ENCODE measurements at regions not wholly inside any gene's neighbourhood (a gene's known extent, or its start where the extent isn't known, plus 50 kb on each side); places are given as distances from the start of the nearest gene placed in this dataset.
A peak's percentile ranks its signal among the peaks of the same experiment; 100 is the strongest.
"Not testable (repeated sequence)": the region's sequence is repeated elsewhere in the genome, so short reads cannot be mapped to it uniquely, and the experiment has no call there.

GRCh38 chr6:90463359-90463758 is 123.5 kb downstream of the MAP3K7 start:
- ATAC-seq (peak; percentile 63), DNase-seq (peak; percentile 81)
- peak overlapping the region; percentile 88 for H3K27ac Mint-ChIP-seq
- H3K27me3 Mint-ChIP-seq: no peaks in the 10 kb centered on the region
- no peak overlapping the region for H3K4me3 Mint-ChIP-seq
- CTCF ChIA-PET: interaction anchor here (0.6 to 6.2 kb wide), 7 partner anchors 9 to 636 kb away, joined by 3 to 46 read pairs (median 4); no protein-coding TSS in a partner anchor
- H3K4me1 Mint-ChIP-seq: peaks cover 89% of the 10 kb centered on the region
- H3K36me3 Mint-ChIP-seq: peaks cover 27% of the 10 kb centered on the region
- no peaks in the 10 kb centered on the region for H3K9me3 Mint-ChIP-seq (ENCODE audit: low read depth)

DNA sequence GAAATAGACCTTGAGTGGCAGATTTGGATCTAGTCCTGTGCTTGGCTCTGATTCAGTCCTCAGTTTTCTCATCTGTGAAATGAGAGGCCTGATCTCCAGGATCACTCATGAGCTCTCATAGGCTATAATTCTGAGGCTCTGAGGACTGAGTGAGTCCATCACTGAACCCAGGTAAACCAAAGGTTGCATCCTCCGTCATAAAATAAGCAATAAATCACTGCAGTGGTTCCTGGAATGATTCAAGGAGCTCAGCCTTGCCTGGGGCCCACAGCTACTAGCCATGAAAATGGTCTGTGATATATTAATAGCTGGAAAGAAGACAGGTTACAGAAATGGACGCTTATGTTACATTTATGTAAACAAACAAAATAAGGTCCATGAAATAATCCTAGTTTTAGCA is 124.8 kb downstream of the MAP3K7 start:
- DNase-seq: no peak
- CTCF ChIA-PET: interaction anchor here (0.9 to 6.2 kb wide), 9 partner anchors 10 to 522 kb away, joined by 3 to 46 read pairs (median 4); no protein-coding TSS in a partner anchor
- peak overlapping the region; percentile 75 for H3K27ac Mint-ChIP-seq
- H3K4me3 Mint-ChIP-seq: no peak overlapping the region
- peaks cover 24% of the 10 kb centered on the region for H3K36me3 Mint-ChIP-seq
- ATAC-seq: no peak
- H3K27me3 Mint-ChIP-seq: no peaks in the 10 kb centered on the region
- H3K9me3 Mint-ChIP-seq (ENCODE audit: low read depth): no peaks in the 10 kb centered on the region
- peaks cover 93% of the 10 kb centered on the region for H3K4me1 Mint-ChIP-seq

DNA sequence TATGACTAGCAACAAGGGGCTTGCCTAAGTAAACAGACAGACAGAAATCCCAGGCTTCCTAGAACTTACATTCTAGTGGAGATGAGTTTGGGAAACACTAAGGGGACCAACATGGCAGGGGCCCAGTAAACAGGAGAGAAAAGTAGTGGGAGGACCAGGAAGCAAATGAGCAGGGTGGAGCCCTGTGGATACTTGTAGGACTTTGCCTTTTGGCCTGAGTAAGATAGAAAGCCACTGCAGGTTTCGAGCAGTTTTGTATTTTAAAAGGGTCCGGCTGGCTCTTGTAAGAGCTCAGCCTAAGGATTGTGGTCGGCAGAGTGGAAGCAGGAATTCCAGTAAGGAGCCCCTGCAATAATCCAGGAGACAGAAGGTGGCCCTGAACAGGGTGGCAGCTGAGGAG is 125.5 kb downstream of the MAP3K7 start:
- H3K27ac Mint-ChIP-seq: peak overlapping the region; percentile 75
- ATAC-seq (no peak), DNase-seq (no peak)
- H3K4me3 Mint-ChIP-seq: no peak overlapping the region
- peaks cover 20% of the 10 kb centered on the region for H3K36me3 Mint-ChIP-seq
- H3K9me3 Mint-ChIP-seq (ENCODE audit: low read depth): no peaks in the 10 kb centered on the region
- no peaks in the 10 kb centered on the region for H3K27me3 Mint-ChIP-seq
- CTCF ChIA-PET: interaction anchor here (0.9 to 6.2 kb wide), 11 partner anchors 11 to 521 kb away, joined by 3 to 46 read pairs (median 4); no protein-coding TSS in a partner anchor
- H3K4me1 Mint-ChIP-seq: peaks cover 90% of the 10 kb centered on the region

GRCh38 chr6:90460051-90460450 is 126.8 kb downstream of the MAP3K7 start:
- H3K27ac Mint-ChIP-seq: peak overlapping the region; percentile 93
- CTCF ChIA-PET: interaction anchor here (1.0 to 6.2 kb wide), 7 partner anchors 12 to 67 kb away, joined by 3 to 46 read pairs (median 5); no protein-coding TSS in a partner anchor
- ATAC-seq (no peak), DNase-seq (peak; percentile 63)
- peaks cover 77% of the 10 kb centered on the region for H3K4me1 Mint-ChIP-seq
- peaks cover 20% of the 10 kb centered on the region for H3K36me3 Mint-ChIP-seq
- no peak overlapping the region for H3K4me3 Mint-ChIP-seq
- no peaks in the 10 kb centered on the region for H3K27me3 Mint-ChIP-seq
- no peaks in the 10 kb centered on the region for H3K9me3 Mint-ChIP-seq (ENCODE audit: low read depth)

DNA sequence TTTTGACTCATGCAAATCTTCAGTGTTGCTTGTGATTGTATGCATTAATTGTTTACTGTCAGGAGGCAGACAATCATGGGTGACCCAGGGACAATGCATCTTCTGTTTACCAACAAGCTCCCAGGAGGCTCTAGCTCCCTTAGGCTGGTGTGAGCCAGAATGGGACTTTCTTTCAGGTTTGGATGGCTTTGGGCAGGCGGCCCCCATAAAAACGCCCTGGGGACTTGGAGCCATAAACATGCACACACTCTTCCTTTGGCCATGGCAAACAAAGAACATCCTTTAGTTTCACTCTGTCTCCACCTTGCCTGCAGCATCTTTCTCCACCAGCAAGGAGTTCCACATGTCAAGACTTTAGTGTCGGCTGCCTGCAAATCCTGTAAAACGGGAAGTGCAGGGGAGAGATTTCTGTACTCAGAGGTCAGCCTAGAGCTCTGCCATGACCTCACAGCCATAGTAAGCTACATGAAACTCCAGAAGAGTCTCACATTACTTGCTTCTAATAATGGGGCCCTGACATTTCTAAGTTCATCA is 127.6 kb downstream of the MAP3K7 start:
- CTCF ChIA-PET: interaction anchor here (1.0 to 6.2 kb wide), 7 partner anchors 13 to 76 kb away, joined by 3 to 46 read pairs (median 5); no protein-coding TSS in a partner anchor
- H3K9me3 Mint-ChIP-seq (ENCODE audit: low read depth): no peaks in the 10 kb centered on the region
- H3K27ac Mint-ChIP-seq: peak overlapping the region; percentile 93
- H3K36me3 Mint-ChIP-seq: peaks cover 22% of the 10 kb centered on the region
- no peak for DNase-seq
- no peak for ATAC-seq
- H3K4me3 Mint-ChIP-seq: peak overlapping the region; percentile 65
- H3K27me3 Mint-ChIP-seq: no peaks in the 10 kb centered on the region
- H3K4me1 Mint-ChIP-seq: peaks cover 77% of the 10 kb centered on the region

DNA sequence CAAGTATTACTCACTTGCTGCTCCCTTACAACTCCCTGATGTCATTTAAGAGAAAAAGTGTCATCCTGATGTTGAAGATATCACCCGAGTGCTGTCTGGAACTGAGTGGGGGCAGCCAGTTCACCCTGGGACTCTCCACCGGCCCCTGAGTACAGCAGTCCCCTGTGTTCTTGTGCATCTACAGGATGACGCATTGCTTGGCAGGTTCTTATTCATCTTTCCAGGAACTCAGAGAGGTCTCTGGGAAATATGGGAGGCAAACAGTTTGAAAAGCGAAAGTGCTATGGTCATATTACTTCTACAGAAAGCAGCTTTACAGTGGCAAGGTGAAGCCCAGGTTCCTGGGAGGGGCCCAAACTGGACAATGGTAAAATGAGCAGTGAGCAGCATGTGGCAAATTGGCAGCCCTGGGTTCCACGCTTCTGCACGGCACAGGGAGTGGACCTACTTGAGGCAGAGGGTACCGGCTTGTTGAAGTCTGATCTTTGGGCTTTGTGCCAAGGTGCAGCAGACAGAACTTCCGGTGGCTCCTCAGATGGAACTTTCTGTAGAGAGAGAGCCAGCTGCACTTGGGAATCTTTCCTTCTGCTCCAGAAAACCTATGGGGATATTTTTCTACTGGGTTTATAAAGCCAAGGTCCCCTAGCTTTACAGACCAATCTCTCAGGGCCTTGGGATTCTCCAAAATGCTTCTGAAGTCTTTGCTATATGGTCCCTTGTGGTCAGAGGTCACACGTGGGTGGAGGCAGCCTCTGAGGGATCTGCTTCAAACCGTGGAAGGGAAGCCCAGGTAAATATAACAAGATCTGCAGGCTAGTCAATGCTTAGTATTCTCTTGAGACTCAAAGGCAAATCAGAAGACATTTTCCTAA is 128.3 kb downstream of the MAP3K7 start:
- CTCF ChIA-PET: interaction anchor here (1.2 to 6.2 kb wide), 10 partner anchors 14 to 90 kb away, joined by 3 to 46 read pairs (median 6); no protein-coding TSS in a partner anchor
- Mint-ChIP-seq H3K9me3 (ENCODE audit: low read depth) (no peaks in the 10 kb centered on the region), H3K36me3 (peaks cover 22% of the 10 kb centered on the region), H3K4me1 (peaks cover 70% of the 10 kb centered on the region), H3K27me3 (no peaks in the 10 kb centered on the region), H3K4me3 (peak overlapping the region; percentile 65), H3K27ac (peak overlapping the region; percentile 93)
- DNase-seq: peak; percentile 91
- peak; percentile 91 for ATAC-seq

GRCh38 chr6:90457867-90458259 is 129.0 kb downstream of the MAP3K7 start:
- no peak for ATAC-seq
- Mint-ChIP-seq H3K27me3 (no peaks in the 10 kb centered on the region), H3K4me3 (peak overlapping the region; percentile 65), H3K9me3 (ENCODE audit: low read depth) (no peaks in the 10 kb centered on the region), H3K27ac (peak overlapping the region; percentile 93), H3K4me1 (peaks cover 63% of the 10 kb centered on the region), H3K36me3 (peaks cover 22% of the 10 kb centered on the region)
- DNase-seq: no peak
- CTCF ChIA-PET: interaction anchor here (0.8 to 6.2 kb wide), 12 partner anchors 14 to 90 kb away, joined by 3 to 46 read pairs (median 6); no protein-coding TSS in a partner anchor

DNA sequence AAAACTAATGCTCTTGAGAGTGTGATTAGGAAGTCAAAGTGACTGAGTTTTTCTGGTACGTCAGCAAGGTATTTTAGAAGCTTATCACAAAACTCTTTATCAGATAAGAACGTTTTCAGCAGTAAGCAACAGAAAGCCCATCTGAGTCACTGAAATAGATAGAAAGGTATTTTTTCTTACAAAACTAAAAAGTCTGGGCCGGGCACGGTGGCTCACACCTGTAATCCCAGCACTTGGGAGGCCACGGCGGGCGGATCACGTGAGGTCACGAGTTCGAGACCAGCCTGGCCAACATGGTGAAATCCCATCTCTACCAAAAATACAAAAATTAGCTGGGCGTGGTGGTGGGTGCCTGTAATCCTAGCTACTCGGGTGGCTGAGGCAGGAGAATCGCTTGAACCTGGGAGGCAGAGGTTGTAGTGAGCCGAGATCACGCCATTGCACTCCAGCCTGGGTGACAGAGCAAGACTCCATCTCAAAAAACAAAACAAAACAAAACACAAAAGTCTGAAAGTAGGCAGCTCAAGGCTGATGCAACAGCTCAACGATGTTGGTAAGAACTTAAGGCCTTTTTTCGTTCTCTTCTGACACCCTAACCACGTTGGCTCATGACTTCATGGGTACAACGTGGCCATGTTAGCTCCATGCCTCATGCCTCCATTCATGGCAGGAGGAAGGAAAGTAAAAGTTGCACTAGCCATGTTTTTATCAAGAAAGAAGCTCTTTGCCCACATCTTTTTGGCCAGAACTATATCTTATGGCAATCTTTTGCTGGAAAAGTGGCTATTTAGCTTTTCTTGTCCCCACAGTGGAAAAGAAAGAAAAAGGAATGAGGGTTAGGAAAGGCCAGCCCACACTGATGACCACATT is 129.6 kb downstream of the MAP3K7 start:
- H3K27me3 Mint-ChIP-seq; ATAC-seq; H3K9me3 Mint-ChIP-seq (ENCODE audit: low read depth): not testable (repeated sequence)
- CTCF ChIA-PET: interaction anchor here (0.8 to 3.4 kb wide), 15 partner anchors 13 to 89 kb away, joined by 3 to 20 read pairs (median 6); no protein-coding TSS in a partner anchor
- Mint-ChIP-seq H3K27ac (peak overlapping the region; percentile 93), H3K4me1 (peaks cover 58% of the 10 kb centered on the region), H3K4me3 (peak overlapping the region; percentile 65), H3K36me3 (peaks cover 19% of the 10 kb centered on the region)
- peak; percentile 75 for DNase-seq

DNA sequence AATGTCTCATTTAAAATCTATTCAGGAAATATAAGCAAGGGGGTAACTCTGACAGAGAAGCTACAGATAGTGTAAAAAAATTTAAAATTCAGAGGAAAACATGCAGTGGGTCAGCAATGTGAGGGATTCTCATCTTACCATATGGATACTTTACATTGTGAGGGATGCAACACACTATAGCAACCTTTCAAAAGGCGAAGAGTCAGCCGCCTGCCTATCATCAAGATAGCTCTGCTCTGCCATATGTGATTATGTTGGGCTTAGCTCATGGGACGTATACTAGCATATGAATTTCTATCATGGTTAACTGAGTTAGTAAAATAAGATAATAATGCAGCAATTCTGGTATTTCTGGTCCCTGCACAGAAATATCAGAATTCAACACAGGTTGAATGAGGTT is 130.9 kb downstream of the MAP3K7 start:
- peaks cover 3% of the 10 kb centered on the region for H3K9me3 Mint-ChIP-seq (ENCODE audit: low read depth)
- CTCF ChIA-PET: interaction anchor here (0.8 to 3.4 kb wide), 13 partner anchors 12 to 516 kb away, joined by 3 to 20 read pairs (median 6); no protein-coding TSS in a partner anchor

GRCh38 chr6:90454836-90455427 is 131.9 kb downstream of the MAP3K7 start:
- ATAC-seq (no peak), DNase-seq (no peak)
- Mint-ChIP-seq H3K27me3 (no peaks in the 10 kb centered on the region), H3K9me3 (ENCODE audit: low read depth) (peaks cover 3% of the 10 kb centered on the region), H3K27ac (no peak overlapping the region), H3K4me3 (no peak overlapping the region), H3K4me1 (peaks cover 38% of the 10 kb centered on the region), H3K36me3 (peaks cover 20% of the 10 kb centered on the region)
- CTCF ChIA-PET: interaction anchor here (2.4 to 2.9 kb wide), 3 partner anchors 16 to 49 kb away, joined by 6 to 20 read pairs (median 8); no protein-coding TSS in a partner anchor

More for the DNA sequence above, 130.9 kb downstream of the MAP3K7 start:
- Mint-ChIP-seq H3K36me3 (peaks cover 22% of the 10 kb centered on the region), H3K27me3 (no peaks in the 10 kb centered on the region), H3K4me3 (no peak overlapping the region), H3K4me1 (peaks cover 46% of the 10 kb centered on the region), H3K27ac (no peak overlapping the region)
- DNase-seq (no peak), ATAC-seq (no peak)

GRCh38 chr6:90450268-90450953 is 136.5 kb downstream of the MAP3K7 start:
- Mint-ChIP-seq H3K9me3 (ENCODE audit: low read depth) (peaks cover 3% of the 10 kb centered on the region), H3K27ac (no peak overlapping the region), H3K4me3 (no peak overlapping the region), H3K27me3 (no peaks in the 10 kb centered on the region), H3K4me1 (peaks cover 12% of the 10 kb centered on the region), H3K36me3 (peaks cover 20% of the 10 kb centered on the region)
- CTCF ChIA-PET: interaction anchor here (1.0 kb wide), 1 partner anchor 57 kb away, joined by 3 read pairs; no protein-coding TSS in a partner anchor
- no peak for ATAC-seq
- DNase-seq: no peak

DNA sequence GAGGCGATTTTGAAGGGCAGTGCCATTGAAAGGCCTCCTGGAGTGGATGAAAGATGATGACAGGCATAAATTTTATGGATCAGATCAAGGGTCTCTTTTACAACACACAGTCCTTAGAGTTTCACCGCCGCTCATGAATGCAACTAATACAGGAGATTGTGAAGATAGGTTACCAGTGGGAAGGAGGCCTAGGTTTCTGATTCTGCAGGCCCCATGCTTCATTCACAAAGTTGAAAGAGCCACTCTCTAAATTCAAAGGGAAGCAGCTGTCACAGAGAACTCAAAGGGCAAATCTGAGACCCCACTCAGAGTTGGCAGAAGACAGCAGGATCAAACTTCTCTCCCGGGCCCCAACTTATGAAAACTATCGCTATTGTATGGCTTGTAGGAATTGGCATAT is 137.6 kb downstream of the MAP3K7 start:
- Mint-ChIP-seq H3K4me1 (peaks cover 17% of the 10 kb centered on the region), H3K36me3 (peaks cover 21% of the 10 kb centered on the region), H3K9me3 (ENCODE audit: low read depth) (peaks cover 3% of the 10 kb centered on the region), H3K27me3 (no peaks in the 10 kb centered on the region), H3K27ac (no peak overlapping the region), H3K4me3 (no peak overlapping the region)
- DNase-seq (no peak), ATAC-seq (no peak)
- CTCF ChIA-PET: interaction anchor here (1.0 kb wide), 1 partner anchor 56 kb away, joined by 3 read pairs; no protein-coding TSS in a partner anchor

All from activated CD8-positive, alpha-beta memory T cell treated with anti-CD3 and anti-CD28 coated beads, Interleukin-2, amount 10 ng/mL, durations not matched to agents 7 days and 5 days (primary cell).